Stimulated activated CD4-positive, alpha-beta T cell treated with anti-CD3 and anti-CD28 coated beads, Interleukin-15, amount 100 ng/mL, for 48 hours (primary cell): ENCODE measurements at regions not wholly inside any gene's neighbourhood (a gene's known extent, or its start where the extent isn't known, plus 50 kb on each side); places are given as distances from the start of the nearest gene placed in this dataset.

Experiments used
- DNase-seq, 2 donors: peaks; one replicate each; pipeline ENCODE4 v3.0.0-alpha.2; 2020; ENCODE audit warnings: low read depth in 2 of 2

DNA sequence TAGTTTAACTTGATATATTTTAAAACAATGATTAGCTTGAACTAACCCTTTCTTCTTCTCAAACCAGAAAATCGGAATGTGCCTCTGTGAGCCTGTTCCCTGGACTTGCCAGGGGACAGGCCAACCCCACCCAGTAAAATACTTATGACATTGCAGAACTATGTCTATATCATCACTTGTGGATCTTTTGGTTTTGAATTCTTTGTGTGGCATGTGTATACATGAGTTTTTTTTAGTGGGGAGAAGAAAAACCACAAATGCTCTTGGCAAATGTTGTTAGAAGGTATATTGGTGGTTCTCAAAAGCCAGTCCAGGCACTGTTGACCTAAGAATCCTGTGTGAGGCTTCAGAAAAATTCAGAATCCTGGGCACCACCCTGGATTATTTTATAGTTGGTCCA, 347.4 kb downstream of the SIPA1L2 start:
- DNase-seq, result no peak

DNA sequence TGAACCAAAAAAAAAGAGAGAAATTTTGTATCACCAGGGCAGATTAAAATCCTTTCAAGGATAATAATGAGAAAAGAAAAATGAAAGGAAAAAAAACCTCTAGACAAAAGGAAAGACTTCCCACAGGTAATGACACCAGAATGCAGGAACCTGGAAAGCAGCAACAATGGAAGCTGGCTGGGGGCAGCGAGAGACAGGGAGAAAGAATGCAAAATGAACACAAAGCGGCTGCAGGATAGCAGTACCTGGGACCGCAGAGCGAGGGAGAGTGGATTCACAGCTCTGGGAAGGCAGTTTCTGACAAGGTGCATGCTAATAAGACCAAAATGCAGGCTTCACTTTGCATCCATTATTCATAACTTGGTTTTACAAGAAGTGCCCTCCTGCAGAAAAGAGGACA, 349.0 kb downstream of the SIPA1L2 start:
- DNase-seq, result no peak

DNA sequence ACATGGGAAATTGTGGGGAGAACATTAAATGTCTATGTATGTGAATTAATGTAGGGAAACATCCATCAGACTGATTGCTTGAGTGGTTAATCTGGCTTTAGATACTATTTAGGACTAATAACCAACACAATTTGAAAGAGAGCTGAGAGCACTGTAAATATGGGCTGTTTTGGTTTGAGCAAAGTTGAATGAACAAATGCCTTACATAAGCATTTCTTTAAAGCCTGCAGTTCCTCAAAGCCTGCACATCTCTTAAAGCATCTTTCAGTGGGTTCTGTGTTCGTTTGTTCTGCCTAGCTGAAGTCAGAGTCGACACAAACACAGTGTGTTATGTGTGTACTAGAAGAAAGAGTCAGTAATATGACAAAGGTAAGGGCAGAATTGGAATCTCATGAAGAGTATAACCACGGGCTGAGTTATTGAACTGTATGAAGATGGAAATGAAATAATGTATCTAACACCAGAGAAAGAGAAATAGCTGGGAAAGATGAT, 350.0 kb downstream of the SIPA1L2 start:
- no peak for DNase-seq

DNA sequence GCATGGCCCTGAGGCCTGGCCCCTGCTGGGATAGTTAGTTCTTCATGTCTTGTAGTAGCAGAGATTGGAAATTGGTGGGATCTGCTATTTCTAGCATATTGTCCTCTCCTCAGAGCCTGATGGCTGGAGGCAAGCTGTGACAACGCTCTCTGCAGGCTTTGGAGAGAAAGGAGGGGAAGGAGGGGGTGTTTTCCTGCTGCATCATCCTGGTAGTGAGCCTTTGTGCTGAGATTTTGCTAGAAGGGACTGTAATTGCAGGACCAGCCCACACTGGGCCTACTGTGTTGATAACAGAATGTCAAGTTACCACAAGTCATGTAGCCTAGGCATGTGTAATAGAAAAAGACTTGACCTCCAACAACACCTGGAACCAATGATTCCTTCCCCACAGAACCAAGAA, 351.0 kb downstream of the SIPA1L2 start:
- no peak for DNase-seq

DNA sequence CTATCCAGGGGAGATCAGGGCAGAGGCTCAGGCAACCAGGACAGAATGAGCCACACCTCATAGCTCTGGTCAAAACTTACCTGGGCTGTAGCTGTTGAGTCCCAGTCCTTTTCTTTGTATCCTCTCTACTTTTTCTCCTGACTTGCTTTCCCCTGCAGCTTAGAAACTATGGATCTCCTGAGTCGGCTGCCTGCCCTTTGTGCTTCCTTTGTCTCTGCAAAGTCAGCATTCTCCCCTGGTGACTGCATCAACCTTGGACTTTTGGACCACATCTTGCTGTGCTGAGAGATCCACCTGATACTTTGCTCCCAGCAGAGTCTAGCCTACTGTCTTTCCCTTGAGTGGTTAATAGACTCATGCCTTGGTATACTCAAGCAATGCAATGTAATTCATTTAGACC, 353.3 kb downstream of the SIPA1L2 start:
- DNase-seq, result no peak

DNA sequence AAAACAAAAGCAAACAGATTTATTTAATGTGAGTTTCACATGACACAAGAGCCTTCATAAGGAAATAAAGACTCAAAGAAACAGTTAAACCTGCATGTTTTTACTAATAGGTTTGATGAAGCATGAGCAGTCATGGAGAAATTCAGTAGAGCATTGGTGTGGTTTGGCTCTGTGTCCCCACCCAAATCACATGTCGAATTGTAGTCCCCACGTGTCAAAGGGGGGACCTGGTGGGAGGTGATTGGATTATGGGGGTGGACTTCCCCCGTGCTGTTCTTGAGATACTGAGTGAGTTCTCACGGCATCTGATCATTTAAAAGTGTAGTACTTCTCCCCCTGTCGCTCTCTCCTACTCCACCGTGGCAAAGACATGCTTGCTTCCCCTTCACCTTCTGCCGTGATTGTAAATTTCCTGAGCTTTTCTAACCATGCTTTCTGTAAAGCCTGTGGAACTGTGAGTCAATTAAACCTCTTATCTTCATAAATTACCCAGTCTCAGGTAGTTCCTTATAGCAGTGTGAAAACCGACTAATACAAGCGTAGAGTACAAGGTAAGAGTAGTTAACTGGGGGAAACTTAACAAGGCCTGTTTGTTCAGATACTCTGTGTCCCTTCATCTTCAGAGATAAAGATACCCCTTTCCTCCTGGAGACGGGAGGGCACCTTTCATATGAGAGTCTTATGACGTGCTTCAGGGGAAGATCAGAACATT, 354.8 kb downstream of the SIPA1L2 start:
- DNase-seq, result no peak

DNA sequence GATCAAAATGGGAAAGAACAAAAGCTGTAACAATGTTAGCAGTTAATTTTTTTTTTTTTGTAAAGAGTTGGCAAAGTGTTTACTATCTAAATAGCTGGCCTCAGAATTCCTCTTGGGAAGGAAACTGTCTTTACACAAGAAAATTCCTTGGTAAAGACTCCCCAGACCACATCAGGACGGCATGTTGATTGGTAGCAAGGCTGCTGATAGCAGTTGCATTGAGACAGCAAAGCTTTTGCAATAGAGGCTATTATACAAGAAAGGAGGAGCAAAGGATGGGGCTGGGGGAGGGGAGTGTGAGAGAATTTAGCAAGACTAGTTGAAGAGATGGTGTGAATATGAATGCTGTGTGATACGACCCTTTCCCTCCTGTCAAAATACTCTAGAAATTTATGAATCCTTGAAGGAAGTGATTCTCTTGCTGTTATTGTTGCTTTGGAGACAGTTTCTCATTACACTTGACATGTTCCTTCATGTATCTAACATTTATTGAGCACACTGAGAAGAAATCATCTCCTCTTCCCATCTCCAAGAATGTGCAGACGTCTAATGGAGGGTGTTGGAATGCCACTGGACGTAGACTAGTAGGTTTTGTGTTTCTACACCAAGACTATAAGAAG, 355.6 kb downstream of the SIPA1L2 start:
- no peak for DNase-seq

DNA sequence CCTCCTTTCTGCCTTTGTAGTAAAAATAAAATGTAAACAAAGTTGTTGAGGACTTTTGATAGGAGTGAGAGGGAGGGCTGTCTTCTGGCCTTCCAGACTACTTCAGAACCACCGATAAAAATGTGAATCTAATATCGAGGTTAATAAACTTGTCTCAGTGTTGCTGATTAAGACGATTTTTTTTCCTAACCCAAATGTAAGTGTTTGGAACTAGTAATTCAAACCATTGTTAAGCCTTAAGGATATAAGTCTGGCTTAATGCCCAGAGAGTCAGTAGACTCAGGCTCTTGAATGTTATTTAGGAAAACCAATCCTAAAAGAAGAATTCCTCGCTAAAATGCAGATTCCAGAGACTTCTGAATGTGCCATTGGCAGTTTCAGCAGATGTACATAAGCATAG, 356.9 kb downstream of the SIPA1L2 start:
- no peak for DNase-seq

DNA sequence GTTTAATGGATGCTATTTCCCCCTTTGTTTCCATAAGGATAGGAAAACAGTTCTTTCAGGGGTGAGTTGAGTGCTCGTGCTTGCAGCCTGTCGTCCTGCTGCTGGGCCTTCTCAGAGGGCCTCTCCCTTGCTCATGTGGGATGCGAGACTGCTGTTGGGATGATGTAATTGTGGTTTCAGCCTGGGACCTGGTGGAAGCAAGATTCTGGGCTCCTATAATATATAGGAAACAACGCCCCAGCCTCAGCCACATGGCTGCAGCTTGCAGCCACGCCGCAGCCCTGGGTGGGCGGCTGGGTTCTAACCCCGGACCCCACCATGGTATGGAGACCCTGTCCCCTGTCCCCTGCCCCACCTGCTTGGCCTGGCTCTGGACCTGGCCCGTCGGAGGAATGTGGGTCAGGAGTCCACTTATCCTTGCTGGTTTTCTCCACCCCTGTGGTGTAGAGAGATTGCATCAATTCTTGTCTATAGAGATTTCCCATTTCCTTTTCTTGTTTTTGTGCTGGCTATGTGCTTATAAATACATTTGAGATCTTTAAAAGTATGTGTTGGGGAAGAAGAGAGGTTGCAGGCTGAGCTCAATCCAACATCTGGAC, 357.8 kb downstream of the SIPA1L2 start:
- no peak for DNase-seq

DNA sequence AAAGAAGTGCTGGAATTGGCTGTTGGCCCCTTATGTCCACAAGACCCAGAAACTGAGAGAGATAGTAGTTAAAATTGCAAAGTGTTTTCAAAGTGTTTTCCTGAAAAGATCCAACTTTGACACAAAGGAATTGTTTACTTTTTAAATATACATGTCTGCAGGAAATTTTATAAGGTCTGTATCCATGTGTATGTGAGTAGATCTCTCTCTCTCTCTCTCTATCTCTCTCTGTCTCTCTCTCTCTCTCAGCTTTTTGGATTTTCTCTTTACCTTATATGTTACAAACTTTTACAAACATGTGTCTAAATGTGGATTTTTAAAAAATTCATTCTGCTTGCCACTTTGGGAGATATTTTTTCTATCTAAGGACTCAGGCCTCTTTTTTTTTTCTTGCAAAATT, 358.6 kb downstream of the SIPA1L2 start:
- no peak for DNase-seq

DNA sequence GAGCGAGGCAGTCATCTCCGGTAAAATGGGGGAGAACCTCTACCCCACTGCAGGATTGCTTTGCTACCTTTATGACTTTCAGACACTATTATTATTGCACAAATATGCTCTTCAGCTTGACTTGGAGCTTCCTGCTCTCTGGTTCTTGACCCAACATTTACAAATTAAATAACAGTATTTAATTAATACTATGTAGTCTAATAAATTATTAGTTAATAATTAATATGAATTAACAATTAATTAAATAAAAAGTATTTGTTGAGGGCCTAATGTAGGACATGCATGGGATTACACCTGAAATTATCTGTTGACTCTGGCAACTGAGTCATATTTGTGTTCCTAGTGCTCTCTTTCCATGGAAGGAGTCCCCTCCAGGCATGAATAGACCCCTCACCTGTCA, 359.9 kb downstream of the SIPA1L2 start:
- no peak for DNase-seq

DNA sequence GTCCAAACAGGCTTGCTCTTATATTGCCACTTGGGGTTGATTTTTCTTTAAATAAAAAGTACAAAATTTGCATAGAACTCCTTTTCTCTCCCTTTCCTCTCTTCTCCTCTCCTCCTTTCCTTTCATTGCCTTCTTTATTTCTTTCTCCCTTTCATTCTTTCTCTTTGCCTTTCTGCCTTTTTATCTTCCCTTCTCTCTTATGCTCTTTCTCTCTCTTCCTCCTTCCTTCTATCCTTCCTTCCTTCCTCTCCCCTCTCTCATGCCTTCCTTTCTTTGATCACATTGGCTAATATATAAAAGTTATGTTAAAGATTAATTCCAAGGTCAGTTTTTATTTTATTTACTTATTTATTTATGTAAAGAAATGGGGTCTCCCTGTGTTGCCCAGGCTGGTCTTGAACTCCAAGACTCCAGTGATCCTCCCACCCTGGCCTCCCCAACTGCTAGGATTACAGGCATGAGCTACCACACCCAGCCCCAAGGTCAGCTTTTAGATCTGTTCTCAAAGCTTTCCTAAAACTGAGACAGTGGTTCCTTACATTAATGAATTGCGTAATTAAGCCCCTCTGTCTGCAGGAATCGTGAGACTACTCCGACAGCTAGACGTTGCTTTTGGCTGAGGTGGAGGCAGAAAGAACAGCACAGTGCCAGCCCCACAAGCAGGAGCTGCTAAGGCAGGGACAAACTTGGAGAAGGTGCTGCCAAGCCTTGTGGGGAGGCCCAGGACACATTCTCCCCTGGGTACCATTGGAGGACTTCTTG, 361.9 kb downstream of the SIPA1L2 start:
- no peak for DNase-seq

DNA sequence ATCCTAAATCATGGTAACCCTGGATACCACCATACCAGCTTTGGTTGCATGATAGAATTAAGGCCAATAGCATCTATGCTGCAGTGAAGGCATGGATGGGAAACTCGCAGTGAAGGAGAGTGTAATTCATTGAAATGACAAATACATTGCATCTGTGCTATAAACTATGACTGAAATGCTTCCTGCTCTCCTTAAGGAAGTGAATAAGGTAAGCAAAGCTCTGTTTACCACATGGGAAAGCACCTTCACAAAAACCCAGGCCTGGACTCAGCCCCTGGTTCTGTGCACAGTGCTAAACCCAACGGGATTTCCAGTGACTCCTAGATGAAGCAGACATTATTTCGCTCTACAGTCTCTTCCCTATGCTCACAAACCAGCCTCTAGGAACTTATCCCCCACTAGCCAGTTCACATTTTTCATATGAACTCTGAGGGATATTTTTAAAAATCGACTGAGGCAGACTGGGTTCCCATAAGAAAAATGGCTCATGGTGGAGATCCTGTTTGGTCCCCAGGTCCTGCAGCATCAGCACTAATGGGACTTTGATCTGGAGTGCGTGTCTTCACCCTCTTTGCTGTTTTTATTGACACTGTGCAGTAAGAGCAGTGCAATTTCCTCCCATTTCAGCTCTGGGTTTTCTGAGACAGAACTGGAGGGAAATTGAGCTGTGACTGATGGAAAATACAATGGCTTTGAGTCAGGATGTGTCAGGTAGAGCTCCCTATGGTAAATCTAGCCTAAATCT, 362.7 kb downstream of the SIPA1L2 start:
- no peak for DNase-seq

DNA sequence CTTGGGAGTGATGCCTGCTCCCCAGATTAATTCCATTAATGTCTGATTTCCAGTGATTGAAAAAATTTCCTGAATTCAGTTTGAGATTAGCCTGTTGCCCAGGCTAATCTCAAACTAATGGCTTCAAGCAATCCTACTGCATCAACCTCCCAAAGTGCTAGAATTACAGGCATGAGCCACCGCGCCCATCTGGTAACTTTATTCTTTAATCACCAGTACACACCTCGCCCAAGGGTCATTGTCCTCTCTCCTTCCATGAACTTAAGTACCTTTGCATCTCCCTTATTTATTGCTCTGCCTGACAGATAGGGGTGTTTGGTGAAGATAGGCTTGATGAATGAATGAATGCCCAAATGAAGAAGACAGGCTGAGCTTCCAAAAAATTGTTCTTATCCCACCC, 366.5 kb downstream of the SIPA1L2 start:
- no peak for DNase-seq

DNA sequence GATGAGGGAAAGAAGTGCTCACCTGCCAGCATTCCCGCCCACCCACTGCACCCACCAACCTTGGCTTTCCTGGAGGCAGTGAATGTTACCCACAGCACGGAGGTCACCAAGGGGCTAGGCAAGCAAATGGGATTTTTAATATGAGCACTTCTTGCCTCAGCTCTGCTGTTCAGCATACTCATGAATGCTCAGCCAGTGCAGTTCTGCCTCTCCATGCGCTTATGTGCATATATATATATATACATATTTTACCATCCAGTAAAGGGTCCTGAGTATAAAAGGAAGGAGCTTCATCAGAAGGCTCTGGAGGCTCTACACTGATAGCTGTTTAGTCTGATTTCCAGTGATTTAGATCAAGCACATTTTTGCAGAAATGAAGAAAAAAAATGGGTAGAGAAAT, 366.9 kb downstream of the SIPA1L2 start:
- no peak for DNase-seq

DNA sequence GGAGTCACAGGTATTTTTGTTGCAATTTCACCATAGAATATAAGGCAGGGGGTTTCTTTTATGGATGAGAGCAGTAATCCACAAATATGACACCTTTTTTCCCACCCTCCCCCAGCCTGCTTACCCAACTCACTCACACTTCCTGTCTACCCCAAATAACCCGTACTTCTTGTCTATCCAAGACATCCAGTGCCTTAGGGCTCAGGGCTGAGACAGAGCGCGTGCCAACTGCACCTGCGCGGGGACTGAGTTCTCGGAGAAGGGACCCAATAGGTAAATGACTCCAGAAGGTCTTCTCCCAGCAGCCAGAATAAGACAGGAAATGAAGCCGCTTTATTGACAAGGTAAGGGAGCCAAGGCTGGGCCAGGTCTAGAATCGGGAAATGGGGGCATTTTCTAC, 369.1 kb downstream of the SIPA1L2 start:
- no peak for DNase-seq

DNA sequence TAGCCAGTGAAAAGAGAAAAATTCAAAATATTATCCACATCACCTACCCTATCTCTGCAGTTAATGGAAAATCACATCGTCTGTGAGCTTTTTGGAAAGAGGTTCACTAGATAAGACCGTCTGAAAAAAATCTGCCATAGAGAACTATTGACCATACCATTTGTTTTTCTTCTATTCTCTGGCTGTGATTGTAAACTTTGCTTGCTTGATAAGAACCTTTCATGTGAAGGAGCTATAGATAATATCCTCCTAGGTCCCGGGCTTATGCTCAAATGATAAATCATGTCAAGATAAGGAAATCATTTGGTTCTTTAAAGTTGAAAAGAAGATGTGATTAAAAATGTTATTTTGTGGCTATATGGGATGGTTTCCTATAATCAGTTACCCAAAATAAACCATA, 369.9 kb downstream of the SIPA1L2 start:
- DNase-seq, result no peak

DNA sequence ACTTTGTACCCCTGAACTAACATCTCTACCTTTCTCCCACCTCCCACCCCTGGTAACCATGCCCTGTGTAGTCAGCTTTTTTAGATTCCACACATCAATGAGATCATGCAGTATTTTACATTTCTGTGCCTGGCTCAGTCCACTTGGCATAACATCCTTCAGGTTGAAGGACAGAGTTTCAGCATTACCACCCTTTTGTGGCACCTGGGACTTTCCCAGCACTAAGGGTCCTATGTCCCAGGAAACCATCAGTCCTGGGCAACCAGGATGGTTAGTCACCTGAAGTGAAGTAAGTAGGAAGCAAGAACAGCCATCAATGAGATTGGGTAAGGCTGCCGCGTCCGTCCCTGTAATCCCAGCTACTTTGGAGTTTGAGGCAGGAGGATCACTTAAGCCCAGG, 370.6 kb downstream of the SIPA1L2 start:
- no peak for DNase-seq

DNA sequence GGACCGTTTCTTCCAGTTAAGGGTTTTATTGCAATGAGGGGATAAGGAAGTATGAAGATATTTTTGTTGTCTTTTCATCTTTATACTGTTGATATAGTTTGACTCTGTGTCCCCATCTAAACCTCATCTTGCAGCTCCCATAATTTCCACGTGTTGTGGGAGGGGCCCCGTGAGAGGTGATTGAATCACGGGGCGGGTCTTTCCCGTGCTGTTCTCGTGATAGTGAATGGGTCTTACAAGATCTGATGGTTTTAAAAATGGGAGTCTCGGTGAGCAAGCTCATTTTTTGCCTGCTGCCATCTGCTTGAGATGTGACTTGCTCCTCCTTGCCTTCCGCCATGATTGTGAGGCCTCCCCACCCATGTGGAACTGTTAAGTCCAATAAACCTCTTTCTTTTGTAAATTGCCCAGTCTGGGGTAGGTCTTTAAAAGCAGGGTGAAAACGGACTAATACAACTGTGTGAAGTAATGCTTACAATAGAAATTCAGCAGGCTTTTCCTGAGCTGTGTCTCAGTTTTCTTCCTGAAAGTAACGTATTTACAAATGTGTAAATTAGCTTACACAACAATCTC, 377.3 kb downstream of the SIPA1L2 start:
- DNase-seq, result no peak

DNA sequence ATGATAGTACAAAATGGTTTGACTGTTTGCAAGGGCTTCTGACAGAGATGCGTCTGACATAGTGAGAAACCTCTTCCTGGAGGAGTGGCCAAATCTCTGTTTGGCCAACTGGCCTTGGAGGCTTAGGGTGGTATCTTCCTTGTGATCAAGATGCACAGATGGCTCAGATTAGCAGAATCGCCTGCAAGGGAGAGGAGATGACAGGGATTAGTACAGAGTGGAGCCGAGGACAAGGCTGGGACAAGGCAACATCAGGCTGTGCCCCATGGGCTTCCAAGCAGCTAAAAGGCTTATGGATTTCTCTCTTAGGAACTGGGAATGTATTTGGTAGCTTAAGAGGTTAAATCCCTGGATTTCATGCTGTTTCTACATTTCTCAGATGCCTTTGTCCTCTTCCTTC, 379.1 kb downstream of the SIPA1L2 start:
- DNase-seq, result no peak
